HG03558 (cell line): ENCODE measurements at regions not wholly inside any gene's neighbourhood (a gene's known extent, or its start where the extent isn't known, plus 50 kb on each side); places are given as distances from the start of the nearest gene placed in this dataset.
"Not testable (repeated sequence)": the region's sequence is repeated elsewhere in the genome, so short reads cannot be mapped to it uniquely, and the experiment has no call there.

ENCODE experiments used
- ATAC-seq: cut with Tn5 transposase; IDR thresholded peaks from one replicate; pipeline ENCODE4 v1.9.1; 2021; ENCODE audit warnings: moderate number of reproducible peaks; ENCODE audit not compliant: unreplicated experiment; ENCODE audit errors: extremely low read depth

DNA sequence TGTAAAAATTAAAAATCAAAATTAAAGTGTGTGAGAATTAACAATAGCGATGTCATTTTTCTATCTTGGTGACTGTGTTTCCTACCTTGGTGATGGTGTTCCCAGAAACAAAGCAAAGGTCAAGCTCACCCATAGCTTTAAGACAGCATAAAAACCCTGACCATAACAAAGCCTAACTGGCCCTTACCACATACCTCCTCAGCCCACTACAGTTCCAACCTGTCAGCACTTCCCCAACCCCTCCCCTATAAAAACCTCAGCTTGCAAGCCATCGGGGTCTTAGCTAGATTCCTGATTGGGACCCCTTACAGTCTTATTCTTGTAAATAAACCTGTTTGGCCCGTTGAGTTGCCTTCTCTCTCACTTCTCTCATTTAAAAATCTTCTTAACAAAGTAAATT is 484.4 kb upstream of the PCDH20 start:
- ATAC-seq, result no peak

DNA sequence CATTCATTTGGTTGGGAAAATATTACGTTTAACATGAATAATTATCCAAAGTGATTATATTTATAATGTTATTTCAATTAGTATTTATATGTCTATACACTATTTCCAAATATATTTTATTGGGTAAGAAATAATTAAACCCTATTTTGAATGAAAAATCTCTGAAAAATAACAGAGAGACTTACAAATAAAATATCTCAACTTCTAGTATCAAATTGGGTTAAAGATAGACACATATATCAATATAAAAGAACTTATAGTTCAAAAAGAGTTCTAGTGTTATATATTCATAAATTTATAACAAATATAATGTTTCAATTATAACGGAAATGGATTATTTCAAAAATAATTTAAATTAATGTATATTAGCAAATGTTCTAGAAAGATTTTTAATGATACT is 482.6 kb upstream of the PCDH20 start:
- no peak for ATAC-seq

DNA sequence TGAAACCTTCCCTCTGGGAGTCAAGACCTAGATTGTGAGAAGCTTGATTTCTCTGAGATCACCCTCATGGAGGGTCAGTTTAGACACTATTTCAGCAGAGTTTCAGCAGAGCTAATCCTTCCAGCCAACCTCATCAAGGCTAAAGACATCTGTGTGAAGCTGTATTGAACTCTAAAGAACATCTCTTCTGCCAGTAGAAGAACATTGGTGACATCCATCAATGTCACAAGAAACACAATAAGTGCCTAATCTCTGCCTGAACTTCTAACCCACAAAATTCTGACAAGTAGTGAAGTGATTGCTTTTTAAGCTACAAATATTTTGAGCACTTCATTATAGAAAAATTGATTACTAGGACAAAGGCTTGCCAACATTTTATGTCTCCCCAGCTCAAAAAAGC is 475.8 kb upstream of the PCDH20 start:
- no peak for ATAC-seq

DNA sequence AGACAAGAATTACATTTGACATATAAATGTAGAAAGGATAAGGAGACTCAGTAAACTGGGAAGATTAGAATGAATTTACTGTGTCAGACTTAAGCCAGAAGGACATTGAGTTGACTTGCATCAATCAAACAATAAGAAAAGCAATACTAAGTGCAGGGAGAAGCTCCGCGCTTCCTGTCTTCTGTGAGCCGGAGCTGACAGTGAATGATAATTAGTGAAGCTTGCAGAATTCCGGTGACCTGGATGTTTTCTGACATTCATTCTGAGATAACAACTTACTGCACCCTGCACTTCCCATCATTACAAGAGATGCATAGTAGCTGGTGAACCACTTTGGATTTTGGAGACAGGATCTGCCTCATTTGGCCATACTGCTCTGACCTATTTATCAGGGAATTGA is 469.2 kb upstream of the PCDH20 start:
- no peak for ATAC-seq

DNA sequence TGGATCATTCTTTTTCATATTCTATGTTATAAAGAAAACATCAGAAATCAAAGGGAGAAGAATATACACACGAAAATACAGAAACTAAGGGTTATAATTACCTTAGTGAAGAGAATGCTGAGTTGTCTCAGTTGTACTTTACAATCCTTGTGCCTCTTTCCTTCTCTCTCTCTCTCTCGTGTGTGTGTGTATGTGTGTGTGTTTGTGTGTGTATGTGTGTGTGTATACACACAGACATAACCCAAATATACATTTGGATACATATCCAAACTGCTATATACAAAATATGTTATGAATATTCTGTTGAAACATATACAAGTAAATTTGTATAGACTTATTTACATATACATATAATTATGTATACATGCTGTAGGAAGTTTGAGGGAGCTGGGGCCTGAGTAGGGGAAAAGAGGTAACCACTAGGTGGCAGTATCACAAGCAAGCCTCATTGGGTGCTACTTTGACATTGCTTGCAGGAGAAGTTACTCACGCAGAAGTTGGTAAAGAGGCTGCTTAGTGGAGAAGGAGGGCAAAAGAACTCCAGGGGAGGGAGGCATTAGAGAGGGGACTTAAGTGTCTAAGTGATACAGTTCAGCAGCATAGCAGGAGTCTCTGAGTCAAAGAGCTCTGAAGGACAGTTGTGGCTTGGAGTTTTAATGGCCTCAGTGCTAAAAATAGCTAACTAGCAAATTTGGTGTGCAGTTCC is 465.1 kb upstream of the PCDH20 start:
- peak; percentile 67 for ATAC-seq

DNA sequence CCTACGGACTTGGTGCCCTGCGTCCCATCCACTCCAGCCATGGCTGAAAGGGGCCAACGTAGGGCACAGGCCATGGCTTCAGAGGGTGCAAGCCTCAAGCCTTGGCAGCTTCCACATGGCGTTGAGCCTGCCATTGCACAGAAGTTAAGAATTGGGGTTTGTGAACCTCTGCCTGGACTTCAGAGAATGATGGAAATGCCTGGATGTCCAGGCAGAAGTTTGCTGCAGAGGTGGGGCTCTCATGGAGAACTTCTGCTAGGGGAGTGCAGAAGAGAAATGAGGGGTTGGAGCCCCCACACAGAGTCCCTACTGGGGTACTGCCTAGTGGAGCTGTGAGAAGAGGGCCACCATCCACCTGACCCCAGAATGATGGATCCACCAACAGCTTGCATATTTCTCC is 462.9 kb upstream of the PCDH20 start:
- ATAC-seq, result not testable (repeated sequence)

DNA sequence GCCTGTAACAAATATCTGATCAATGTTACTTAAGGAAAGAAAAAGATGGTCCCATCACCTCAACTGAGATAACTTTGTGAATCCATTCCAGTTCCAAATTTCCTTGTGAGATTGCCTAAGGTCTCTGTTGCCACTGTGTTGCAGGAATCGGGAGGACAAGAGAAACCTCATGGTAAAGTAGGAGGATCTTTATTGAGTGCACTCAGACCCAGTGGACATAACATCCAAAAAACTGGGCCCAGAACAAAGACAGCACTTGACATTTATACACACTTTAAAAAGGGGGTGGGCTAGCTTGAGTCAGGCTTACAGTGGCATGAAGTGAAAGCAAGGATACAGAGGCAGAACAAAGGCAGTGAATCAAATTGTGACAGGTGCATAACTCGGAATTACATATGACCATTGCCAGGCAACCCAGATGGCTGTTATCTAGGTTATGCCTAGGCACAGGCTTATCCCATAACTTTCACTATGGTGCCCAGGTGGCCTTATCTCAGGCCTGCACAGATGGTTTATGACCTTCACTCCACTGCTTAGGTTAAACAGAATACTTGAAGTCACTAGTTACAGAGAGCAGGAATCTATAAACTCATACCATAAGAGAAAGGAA is 459.4 kb upstream of the PCDH20 start:
- no peak for ATAC-seq

DNA sequence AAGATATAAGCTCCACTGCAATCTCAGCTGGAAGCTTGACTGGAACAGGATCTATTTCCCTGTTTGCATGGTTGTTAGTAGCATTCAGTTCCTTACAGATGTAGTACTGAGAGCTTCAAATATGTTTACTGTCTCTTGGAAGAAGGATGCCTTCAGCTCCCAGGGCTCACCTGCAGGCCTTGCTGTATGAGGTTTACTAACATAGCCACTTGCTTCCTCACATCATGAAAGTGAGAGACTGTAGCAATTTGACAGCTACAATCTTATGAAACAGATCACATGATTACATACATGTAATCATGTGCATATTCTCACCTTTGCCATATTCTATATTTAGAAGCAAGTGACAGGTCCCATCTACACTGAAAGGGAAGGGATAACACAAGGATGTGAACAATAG is 458.1 kb upstream of the PCDH20 start:
- no peak for ATAC-seq

DNA sequence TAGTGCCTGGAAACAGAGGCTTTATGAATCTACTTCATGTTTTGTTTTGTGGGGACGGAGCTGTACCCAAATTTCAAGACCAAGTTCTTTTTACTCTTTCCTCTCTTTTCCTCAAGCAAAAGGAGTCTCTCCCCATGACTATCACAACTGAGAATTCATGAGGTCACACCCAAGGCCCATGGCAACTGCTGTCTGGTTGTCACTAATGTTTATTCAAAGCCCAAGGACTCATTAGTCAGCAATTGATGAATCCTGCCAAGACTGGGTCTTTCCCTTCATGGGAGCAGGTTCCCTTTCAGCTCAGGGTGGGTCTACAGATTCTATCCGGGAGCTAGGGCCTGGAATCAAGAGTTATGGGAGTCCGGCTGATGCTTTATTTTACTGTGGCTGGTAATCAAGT is 441.5 kb upstream of the PCDH20 start:
- ATAC-seq, result no peak

DNA sequence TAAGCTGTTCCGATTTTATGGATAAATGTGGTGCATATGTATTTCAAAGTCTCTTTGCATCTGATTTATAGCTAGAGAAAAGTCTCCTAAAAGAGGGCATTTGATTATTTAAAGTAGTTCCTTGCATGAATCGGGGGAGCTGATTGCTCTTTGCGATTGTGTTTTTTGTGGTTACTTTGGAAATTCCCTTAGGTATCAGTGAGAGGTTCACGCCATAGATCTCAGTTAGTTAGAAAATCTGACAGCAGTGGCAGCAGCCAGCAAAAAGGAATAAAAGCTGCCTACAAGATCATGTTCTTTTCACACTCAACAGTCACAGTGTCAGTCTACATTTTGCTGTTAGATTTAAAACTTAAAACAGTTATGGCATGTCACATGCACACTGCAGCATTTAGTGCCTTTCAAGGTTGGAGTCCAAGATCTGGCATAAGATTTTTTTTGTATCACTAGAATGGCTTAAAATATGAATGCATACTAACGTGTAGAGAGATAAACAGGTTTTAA is 436.5 kb upstream of the PCDH20 start:
- no peak for ATAC-seq

DNA sequence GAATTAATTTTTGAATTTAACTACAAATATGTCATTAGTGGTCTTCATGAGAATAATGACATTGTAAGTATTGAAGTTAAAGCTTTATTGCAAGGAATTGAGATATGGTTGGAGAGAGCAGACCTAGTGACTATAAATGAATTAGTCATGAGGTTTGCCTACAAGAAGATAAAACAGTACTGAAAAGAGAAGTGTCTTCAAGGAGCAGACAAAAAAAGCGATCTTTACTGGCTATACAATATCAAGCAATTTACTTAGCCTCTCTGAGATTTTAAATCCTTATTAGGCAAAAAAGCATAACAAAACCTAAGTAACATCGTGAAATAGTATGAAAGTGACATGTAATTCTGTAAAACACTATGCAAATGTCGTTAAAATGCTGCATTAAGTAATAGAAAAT is 435.1 kb upstream of the PCDH20 start:
- ATAC-seq, result no peak

DNA sequence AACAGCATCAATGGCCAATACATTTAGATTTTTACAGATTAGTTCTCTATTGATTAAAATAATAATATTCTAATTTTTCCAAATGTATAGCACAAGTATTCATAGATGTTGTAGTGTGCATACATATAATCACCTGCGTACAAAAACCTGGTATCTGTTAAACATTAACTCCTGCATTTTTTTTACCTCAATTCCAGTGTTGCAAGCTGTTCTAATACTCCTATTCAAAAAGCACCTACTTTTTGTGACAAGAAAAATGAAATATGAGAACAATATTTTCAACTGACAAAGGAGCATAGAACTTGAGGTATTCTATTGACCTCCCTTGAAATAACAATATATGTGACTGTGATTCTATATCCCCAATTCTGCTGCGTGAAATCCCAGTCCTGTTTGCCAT is 422.9 kb upstream of the PCDH20 start:
- ATAC-seq, result no peak

DNA sequence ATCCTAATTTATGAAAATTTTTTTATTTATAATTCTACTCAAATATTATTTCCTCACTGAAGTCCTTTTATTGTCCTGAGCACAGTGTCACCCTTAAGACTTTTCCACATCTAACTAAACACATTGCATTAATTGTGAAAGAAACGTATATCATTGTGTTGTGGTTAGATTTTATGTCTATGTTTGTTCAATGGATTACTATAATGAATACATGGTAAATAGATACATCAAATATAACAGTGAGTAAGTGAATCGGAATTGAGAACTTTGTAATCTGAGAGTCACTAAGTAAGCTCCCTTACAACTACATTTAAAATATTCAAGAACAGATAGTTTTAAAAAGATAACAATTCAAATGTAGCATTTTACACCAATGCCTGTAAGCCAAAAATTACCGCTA is 417.6 kb upstream of the PCDH20 start:
- no peak for ATAC-seq

DNA sequence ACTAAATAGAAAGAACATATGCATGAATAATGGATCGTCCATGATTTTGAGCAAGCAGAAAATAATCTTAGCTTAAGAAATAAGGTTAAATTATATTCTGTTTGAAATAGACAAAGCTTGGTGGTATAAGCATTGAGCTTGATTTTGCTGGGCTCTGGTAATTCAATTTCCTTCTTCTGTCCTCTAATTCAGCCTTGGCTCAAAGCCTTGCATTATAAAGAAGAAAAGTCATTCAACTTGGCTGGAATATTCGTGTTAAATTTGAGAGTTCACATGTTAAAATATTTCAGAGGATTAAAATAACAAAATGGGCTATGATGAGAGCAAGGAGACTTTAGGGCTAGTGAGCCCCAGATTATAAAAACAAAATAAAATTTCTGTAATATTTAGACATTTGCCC is 415.4 kb upstream of the PCDH20 start:
- ATAC-seq, result no peak

DNA sequence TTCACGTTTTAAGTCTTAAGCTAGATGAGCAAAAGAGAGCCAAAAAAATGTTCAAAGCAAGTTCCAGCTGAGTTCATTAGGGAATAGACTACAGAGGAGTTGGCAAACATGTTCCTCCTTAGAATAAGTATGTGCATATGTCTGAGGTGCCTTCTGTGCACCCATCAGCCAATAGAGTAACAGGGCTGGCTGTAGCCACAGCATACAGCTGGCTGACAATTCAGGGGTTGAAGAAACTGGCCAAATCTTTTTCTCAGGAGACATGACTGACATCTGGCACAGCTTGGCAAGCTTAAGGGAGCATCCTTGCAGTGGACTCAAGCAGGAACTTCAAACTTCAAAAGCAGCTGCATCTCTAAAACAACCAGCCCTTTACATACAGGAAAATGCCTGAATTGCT is 414.8 kb upstream of the PCDH20 start:
- no peak for ATAC-seq

DNA sequence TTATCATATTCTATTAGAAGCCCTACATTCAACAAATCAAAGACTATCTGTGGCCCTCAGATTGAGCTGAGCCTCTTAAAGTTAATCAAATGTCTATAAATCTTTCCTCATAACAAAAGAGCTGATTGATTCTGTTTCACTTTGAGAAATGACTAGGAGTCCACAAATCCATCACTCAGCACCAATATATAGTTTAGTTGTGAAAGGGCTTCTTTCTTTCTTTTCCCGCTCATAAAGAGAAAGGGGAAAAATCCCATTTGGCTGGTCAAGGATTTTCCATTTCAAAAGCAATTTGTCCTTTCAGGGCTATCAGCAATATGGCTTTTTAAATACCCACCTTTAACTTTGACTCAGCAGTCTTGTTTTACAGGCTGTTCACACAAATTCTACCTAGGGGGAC is 408.5 kb upstream of the PCDH20 start:
- no peak for ATAC-seq

DNA sequence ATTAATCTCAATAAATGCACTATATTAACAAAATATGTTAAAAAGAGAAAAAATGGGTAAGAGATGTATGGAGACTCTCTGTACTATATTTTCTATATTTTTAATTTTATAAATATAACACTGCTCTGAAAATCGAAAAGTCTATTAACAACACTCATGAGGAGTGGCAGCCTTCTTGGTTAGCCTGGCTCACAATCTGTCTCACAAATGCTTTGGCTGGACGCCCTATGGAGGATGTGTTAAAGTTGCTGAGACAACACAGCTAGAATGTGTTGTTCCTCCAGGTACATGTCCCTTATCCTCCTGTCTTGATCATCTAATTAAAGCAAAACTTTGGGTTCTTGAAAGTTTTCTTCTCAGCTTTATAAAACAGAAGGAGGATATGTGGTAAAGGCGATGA is 396.6 kb upstream of the PCDH20 start:
- no peak for ATAC-seq

DNA sequence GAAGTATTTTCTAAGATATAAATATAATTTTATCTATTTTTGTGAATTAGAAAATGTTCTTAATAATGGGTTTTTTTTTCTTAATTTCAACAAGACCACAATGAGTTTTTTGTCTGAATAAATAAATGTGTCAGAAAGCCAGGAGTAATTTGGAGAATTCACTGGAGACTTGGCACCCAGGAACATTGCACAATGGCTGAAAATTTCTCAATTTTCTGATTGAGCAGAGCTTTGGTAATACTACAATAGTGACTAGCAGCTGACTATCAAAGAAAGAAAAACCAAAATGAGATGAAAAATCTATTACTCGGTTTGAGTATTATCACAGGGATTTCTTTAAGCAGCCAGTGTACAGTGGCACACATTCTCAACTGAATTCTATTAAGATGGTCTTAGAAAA is 394.4 kb upstream of the PCDH20 start:
- no peak for ATAC-seq

DNA sequence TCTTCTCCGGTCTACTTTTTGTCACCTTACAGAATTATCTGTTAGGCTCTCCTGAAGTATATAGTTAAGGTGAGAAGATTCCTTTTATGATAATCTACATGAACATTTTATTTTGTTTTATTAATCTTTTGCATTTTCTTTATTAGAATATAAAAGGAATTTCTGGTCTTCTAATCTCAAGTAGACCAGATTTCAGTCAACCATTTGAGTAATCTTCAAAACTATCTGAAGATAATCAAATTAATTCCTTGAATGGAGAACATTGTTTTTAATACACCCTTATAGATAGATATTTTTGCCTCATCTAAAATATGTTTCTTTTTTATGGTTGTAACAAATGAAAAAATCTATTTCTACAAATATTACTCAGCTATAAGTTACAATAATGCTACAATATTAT is 381.7 kb upstream of the PCDH20 start:
- no peak for ATAC-seq

DNA sequence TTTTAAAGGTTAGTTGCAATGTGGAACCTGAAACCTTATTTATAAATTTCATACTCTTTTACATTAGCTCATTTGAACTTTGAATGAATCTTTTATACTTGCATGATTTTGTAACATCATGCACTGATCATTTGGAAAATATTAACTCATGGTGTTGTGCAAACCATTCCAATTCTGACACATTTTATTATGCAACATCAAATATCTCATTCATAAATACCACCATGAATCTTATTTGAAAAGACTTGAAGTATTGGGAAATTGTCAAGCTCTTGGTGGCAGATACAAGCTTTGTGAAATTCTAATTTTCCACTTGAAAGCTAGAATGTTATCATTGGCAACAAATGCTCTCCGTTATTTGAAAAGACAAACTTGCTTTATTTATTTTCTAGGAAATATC is 379.9 kb upstream of the PCDH20 start:
- ATAC-seq, result no peak

DNA sequence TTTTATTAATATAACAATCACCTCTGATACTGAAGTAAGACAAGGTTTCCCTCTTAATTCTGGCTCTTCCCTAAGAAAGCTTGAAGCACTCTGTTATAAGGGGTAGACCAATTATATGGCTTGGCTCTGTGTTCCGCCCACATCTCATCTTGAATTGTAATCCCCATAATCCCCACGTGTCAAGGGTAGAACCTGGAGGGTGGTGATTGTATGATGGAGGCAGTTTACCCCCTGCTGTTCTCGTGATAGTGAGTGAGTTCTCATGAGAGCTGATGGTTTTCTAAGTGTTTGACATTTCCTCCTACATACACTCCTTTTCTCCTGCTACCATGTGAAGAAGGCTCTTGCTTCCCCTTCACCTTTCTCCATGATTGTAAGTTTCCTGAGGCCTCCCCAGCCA is 363.8 kb upstream of the PCDH20 start:
- ATAC-seq, result no peak

DNA sequence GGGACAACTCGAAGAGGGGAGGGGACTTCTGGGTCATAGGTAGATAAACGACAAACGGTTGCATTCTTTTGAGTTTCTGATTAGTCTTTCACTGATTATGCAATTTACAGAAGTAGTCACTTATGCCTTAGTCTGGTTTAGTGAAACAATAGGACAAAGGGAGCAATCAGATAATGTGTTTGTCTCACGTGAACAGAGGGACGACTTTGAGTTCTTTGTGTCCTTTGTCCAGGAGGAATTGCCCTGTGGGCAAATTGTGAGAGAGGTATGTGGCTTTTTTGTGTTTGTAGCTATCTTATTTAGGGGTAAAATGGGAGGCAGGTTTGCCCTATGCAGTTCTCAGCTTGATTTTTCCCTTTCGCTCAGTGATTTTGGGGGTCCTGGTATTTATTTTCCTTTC is 362.9 kb upstream of the PCDH20 start:
- no peak for ATAC-seq
